HL-60 (cell line): ENCODE measurements at regions not wholly inside any gene's neighbourhood (a gene's known extent, or its start where the extent isn't known, plus 50 kb on each side); places are given as distances from the start of the nearest gene placed in this dataset.

ENCODE experiments used
- DNase-seq, 2 experiments: peaks; one replicate each; pipeline ENCODE4 v3.0.0-alpha.2; 2010 to 2020; ENCODE audit warnings: low read depth in 1 of 2, low spot score in 1 of 2
- H3K27ac ChIP-seq: fragments of 250-450 bp; sonication (Bioruptor Pico); replicated peaks from 2 replicates; pipeline ENCODE4 v1.5.1; 2020; ENCODE audit warnings: mild to moderate bottlenecking, moderate library complexity
- H3K27me3 ChIP-seq: fragments of 250-450 bp; sonication (Bioruptor Pico); 2 replicates; pipeline ENCODE4 v1.5.1; 2021; ENCODE audit warnings: mild to moderate bottlenecking, moderate library complexity; ENCODE audit not compliant: insufficient read depth, poor library complexity, severe bottlenecking
- H3K4me3 ChIP-seq: replicated peaks from 2 replicates; pipeline ENCODE4 v1.5.1; 2011; ENCODE audit warnings: mild to moderate bottlenecking, control low read depth, low read length; ENCODE audit not compliant: insufficient read depth
- GABPA ChIP-seq: IDR thresholded peaks from 2 replicates; pipeline ENCODE4 v1.6.1; 2012; ENCODE audit warnings: low read depth
- POLR2AphosphoS5 ChIP-seq: IDR thresholded peaks from 2 replicates; pipeline ENCODE4 v1.6.1; 2012; ENCODE audit warnings: low read depth
- SPI1 ChIP-seq: IDR thresholded peaks from 2 replicates; pipeline ENCODE4 v1.6.1; 2012; ENCODE audit warnings: low read depth, mild to moderate bottlenecking, borderline replicate concordance
- TF ChIP-seq, protein P1 (sequence below): IDR thresholded peaks from 2 replicates; pipeline ENCODE4 v1.6.1; 2012; ENCODE audit warnings: low read depth; ENCODE audit not compliant: insufficient replicate concordance
- TF ChIP-seq, protein P2 (sequence below): IDR thresholded peaks from one replicate; pipeline ENCODE4 v1.5.1; 2011; ENCODE audit warnings: low read length, control low read depth, inconsistent platforms; ENCODE audit not compliant: insufficient read depth

DNA sequence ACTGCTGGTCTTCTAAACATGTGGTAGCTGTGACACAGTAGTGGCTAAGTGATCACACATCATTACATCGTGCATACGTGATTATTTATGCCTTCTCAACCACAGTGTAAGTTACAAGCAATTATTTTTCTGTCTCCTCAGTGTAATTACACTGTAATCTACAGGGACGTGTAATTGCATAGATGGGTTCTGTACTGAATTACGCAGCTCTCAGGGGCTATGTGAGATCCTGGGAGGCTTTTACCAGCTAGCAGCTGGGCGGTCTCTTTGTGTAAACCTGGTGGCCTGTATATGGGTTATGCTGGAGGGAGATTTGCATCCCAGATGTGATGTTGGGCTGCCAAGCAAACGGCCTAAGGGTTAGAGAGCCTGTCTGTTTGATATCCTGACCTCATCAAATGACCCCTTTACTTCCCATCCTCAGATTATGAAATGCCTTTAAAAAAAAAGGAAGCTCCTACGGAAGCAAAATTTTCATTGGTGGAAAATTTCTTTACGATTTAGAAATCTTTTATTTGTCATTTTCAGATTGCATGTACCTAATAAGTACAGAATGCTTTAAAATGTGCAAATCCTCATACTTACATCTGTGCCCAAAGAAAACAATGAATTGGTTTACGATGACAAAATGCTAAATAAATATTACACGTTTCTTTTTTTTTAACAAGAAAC is 402.8 kb upstream of the JAG1 start:
- H3K27me3 ChIP-seq = no peaks in the 10 kb centered on the region
- no peak overlapping the region for H3K27ac ChIP-seq
- H3K4me3 ChIP-seq = no peak overlapping the region
- TF ChIP-seq SPI1 (no peak), GABPA (no peak), POLR2AphosphoS5 (no peak)
- TF ChIP-seq, protein P1, sequence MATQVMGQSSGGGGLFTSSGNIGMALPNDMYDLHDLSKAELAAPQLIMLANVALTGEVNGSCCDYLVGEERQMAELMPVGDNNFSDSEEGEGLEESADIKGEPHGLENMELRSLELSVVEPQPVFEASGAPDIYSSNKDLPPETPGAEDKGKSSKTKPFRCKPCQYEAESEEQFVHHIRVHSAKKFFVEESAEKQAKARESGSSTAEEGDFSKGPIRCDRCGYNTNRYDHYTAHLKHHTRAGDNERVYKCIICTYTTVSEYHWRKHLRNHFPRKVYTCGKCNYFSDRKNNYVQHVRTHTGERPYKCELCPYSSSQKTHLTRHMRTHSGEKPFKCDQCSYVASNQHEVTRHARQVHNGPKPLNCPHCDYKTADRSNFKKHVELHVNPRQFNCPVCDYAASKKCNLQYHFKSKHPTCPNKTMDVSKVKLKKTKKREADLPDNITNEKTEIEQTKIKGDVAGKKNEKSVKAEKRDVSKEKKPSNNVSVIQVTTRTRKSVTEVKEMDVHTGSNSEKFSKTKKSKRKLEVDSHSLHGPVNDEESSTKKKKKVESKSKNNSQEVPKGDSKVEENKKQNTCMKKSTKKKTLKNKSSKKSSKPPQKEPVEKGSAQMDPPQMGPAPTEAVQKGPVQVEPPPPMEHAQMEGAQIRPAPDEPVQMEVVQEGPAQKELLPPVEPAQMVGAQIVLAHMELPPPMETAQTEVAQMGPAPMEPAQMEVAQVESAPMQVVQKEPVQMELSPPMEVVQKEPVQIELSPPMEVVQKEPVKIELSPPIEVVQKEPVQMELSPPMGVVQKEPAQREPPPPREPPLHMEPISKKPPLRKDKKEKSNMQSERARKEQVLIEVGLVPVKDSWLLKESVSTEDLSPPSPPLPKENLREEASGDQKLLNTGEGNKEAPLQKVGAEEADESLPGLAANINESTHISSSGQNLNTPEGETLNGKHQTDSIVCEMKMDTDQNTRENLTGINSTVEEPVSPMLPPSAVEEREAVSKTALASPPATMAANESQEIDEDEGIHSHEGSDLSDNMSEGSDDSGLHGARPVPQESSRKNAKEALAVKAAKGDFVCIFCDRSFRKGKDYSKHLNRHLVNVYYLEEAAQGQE = no peak
- TF ChIP-seq, protein P2, sequence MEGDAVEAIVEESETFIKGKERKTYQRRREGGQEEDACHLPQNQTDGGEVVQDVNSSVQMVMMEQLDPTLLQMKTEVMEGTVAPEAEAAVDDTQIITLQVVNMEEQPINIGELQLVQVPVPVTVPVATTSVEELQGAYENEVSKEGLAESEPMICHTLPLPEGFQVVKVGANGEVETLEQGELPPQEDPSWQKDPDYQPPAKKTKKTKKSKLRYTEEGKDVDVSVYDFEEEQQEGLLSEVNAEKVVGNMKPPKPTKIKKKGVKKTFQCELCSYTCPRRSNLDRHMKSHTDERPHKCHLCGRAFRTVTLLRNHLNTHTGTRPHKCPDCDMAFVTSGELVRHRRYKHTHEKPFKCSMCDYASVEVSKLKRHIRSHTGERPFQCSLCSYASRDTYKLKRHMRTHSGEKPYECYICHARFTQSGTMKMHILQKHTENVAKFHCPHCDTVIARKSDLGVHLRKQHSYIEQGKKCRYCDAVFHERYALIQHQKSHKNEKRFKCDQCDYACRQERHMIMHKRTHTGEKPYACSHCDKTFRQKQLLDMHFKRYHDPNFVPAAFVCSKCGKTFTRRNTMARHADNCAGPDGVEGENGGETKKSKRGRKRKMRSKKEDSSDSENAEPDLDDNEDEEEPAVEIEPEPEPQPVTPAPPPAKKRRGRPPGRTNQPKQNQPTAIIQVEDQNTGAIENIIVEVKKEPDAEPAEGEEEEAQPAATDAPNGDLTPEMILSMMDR = no peak
- DNase-seq = no peak

DNA sequence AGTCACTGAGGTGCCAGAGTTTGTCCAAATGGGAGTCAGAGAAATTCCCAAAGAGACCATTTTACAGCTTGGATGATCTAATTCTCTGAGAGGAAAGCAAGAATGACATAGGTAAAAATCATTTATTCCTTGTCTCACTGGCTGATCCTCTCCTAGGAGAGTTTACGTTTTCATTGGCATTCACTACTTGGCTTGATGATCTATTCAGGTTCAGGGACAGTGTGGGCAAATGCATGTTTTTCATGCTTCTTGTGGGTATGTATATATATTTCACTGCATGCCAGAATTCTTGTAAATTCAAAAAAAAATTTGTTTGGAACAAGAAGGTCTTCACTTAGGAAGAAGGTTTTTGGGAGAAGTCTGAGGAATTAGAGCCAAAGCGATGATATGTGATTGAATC is 403.4 kb upstream of the JAG1 start:
- Histone ChIP-seq H3K4me3 (no peak overlapping the region), H3K27ac (no peak overlapping the region), H3K27me3 (no peaks in the 10 kb centered on the region)
- no peak for TF ChIP-seq POLR2AphosphoS5
- TF ChIP-seq, protein P2 = no peak
- TF ChIP-seq SPI1 = no peak
- TF ChIP-seq, protein P1 = no peak
- TF ChIP-seq GABPA = no peak
- DNase-seq = no peak

DNA sequence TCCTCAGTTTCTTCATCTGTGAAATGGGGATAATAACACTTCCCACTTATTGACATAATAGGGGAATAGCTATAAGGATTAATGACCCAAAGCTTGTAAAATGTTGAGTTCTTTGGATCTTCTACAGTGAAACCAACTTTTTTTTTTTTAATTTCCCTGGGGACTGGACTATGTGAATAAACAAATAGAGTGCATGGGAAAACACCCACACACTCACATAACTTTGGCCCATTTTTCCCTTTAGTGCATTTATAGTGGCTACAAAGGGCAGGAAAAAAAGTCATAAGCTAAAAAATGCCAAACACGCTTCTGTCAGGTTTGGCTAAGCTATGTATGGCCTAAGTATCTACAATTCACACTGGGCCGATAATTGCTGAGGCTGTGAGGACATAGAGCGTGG is 406.2 kb upstream of the JAG1 start:
- H3K27ac ChIP-seq = no peak overlapping the region
- no peak for DNase-seq
- TF ChIP-seq, protein P1 = no peak
- TF ChIP-seq POLR2AphosphoS5 (no peak), GABPA (no peak), SPI1 (no peak)
- TF ChIP-seq, protein P2 = no peak
- H3K27me3 ChIP-seq = no peaks in the 10 kb centered on the region
- H3K4me3 ChIP-seq = no peak overlapping the region
